PC-9 (cell line): ENCODE measurements at regions not wholly inside any gene's neighbourhood (a gene's known extent, or its start where the extent isn't known, plus 50 kb on each side); places are given as distances from the start of the nearest gene placed in this dataset.

Experiments used
- EZH2 ChIP-seq: fragments of 200-600 bp; sonication (generic); IDR thresholded peaks from 2 replicates; pipeline ENCODE4 v1.8.0; 2017; ENCODE audit warnings: antibody characterized with exemption, low read depth
- TF ChIP-seq, protein P1 (sequence below): fragments of 200-600 bp; sonication (generic); conservative IDR thresholded peaks from 2 replicates; pipeline ENCODE4 v1.6.1; 2017; ENCODE audit warnings: mixed run types, antibody characterized with exemption, mild to moderate bottlenecking, moderate library complexity

DNA sequence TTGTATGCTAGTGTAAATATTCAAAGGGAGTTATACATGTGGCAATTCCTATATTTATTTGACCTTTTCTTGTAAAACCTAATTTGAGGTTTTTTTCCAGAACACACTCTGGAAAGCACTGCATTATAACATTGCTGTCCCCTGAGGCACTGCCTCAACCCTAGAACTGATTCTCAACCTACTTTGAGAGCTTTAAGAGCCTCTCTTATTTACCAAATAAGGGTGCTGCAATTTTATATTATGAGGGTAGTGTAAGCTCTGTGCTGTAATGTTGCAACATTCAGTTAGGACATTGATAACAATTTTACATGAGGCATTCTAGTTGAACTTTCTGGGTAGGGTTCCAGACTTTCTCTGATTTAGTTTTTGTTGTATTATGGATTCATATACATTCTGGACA lies 302.2 kb upstream of the DEPDC1 start:
- no peak for TF ChIP-seq EZH2
- TF ChIP-seq, protein P1, sequence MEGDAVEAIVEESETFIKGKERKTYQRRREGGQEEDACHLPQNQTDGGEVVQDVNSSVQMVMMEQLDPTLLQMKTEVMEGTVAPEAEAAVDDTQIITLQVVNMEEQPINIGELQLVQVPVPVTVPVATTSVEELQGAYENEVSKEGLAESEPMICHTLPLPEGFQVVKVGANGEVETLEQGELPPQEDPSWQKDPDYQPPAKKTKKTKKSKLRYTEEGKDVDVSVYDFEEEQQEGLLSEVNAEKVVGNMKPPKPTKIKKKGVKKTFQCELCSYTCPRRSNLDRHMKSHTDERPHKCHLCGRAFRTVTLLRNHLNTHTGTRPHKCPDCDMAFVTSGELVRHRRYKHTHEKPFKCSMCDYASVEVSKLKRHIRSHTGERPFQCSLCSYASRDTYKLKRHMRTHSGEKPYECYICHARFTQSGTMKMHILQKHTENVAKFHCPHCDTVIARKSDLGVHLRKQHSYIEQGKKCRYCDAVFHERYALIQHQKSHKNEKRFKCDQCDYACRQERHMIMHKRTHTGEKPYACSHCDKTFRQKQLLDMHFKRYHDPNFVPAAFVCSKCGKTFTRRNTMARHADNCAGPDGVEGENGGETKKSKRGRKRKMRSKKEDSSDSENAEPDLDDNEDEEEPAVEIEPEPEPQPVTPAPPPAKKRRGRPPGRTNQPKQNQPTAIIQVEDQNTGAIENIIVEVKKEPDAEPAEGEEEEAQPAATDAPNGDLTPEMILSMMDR: no peak
